ENCODE measurements at regions not wholly inside any gene's neighbourhood (a gene's known extent, or its start where the extent isn't known, plus 50 kb on each side); places are given as distances from the start of the nearest gene placed in this dataset.

- Histone ChIP-seq H3K9me3 (ENCODE audit: insufficient read depth, low read depth, low read length) (peaks cover 11% of the 10 kb centered on the region), H2AFZ (ENCODE audit: low read depth, low read length) (no peak overlapping the region), H3K27me3 (ENCODE audit: insufficient read depth, low read length) (no peaks in the 10 kb centered on the region), H3K4me2 (ENCODE audit: low read length) (no peak overlapping the region), H3K4me1 (ENCODE audit: insufficient read depth, low read length) (no peaks in the 10 kb centered on the region), H3K36me3 (ENCODE audit: insufficient read depth, low read length) (no peaks in the 10 kb centered on the region), H3K27ac (ENCODE audit: low read depth, low read length) (no peak overlapping the region), H4K20me1 (ENCODE audit: insufficient read depth, low read length) (no peaks in the 10 kb centered on the region), H3K9ac (ENCODE audit: low read length) (no peak overlapping the region), H3K4me3 (ENCODE audit: insufficient read depth, low read depth, low read length) (no peak overlapping the region), H3K79me2 (ENCODE audit: insufficient read depth, low read length) (no peaks in the 10 kb centered on the region)
- Mint-ChIP-seq H3K9me3 (ENCODE audit: unreplicated experiment) (peaks cover 9% of the 10 kb centered on the region), H3K36me3 (ENCODE audit: low read depth, unreplicated experiment) (no peaks in the 10 kb centered on the region), H3K4me3 (ENCODE audit: unreplicated experiment) (no peak overlapping the region), H3K27me3 (ENCODE audit: low read depth, unreplicated experiment) (no peaks in the 10 kb centered on the region), H3K27ac (ENCODE audit: unreplicated experiment) (no peak overlapping the region), H3K4me1 (ENCODE audit: low read depth, unreplicated experiment) (peaks cover 8% of the 10 kb centered on the region)
- TF ChIP-seq EZH2 (IDR thresholded peaks at IDR 0.05; ENCODE audit: insufficient read depth, low read length): no peak
- TF ChIP-seq CTCF (IDR thresholded peaks at IDR 0.05; ENCODE audit: insufficient read depth, low read depth, low read length): no peak
- no peak for DNase-seq (ENCODE audit: low read depth)
- no peak for FAIRE-seq
Observed at GRCh38 chr3:27616031-27616430, 106.1 kb downstream of the EOMES start.

GRCh38 chr3:27615555-27615954, 106.6 kb downstream of the EOMES start:
- H3K9me3 ChIP-seq (ENCODE audit: insufficient read depth, low read depth, low read length): peaks cover 11% of the 10 kb centered on the region
- no peaks in the 10 kb centered on the region for H3K79me2 ChIP-seq (ENCODE audit: insufficient read depth, low read length)
- Mint-ChIP-seq H3K4me1 (ENCODE audit: low read depth, unreplicated experiment) (peaks cover 8% of the 10 kb centered on the region), H3K9me3 (ENCODE audit: unreplicated experiment) (peaks cover 9% of the 10 kb centered on the region), H3K27ac (ENCODE audit: unreplicated experiment) (no peak overlapping the region), H3K36me3 (ENCODE audit: low read depth, unreplicated experiment) (no peaks in the 10 kb centered on the region), H3K27me3 (ENCODE audit: low read depth, unreplicated experiment) (no peaks in the 10 kb centered on the region), H3K4me3 (ENCODE audit: unreplicated experiment) (no peak overlapping the region)
- no peaks in the 10 kb centered on the region for H3K4me1 ChIP-seq (ENCODE audit: insufficient read depth, low read length)
- FAIRE-seq: no peak
- no peak overlapping the region for H3K4me3 ChIP-seq (ENCODE audit: insufficient read depth, low read depth, low read length)
- no peak for DNase-seq (ENCODE audit: low read depth)
- no peak overlapping the region for H3K4me2 ChIP-seq (ENCODE audit: low read length)
- no peak overlapping the region for H3K9ac ChIP-seq (ENCODE audit: low read length)
- no peak overlapping the region for H2AFZ ChIP-seq (ENCODE audit: low read depth, low read length)
- TF ChIP-seq CTCF (IDR thresholded peaks at IDR 0.05; ENCODE audit: insufficient read depth, low read depth, low read length) (no peak), EZH2 (IDR thresholded peaks at IDR 0.05; ENCODE audit: insufficient read depth, low read length) (no peak)
- no peak overlapping the region for H3K27ac ChIP-seq (ENCODE audit: low read depth, low read length)
- H3K27me3 ChIP-seq (ENCODE audit: insufficient read depth, low read length): no peaks in the 10 kb centered on the region
- H3K36me3 ChIP-seq (ENCODE audit: insufficient read depth, low read length): no peaks in the 10 kb centered on the region
- no peaks in the 10 kb centered on the region for H4K20me1 ChIP-seq (ENCODE audit: insufficient read depth, low read length)

- H2AFZ ChIP-seq (ENCODE audit: low read depth, low read length): no peak overlapping the region
- H3K4me3 Mint-ChIP-seq (ENCODE audit: unreplicated experiment): no peak overlapping the region
- H3K4me1 Mint-ChIP-seq (ENCODE audit: low read depth, unreplicated experiment): peaks cover 8% of the 10 kb centered on the region
- H3K27me3 Mint-ChIP-seq (ENCODE audit: low read depth, unreplicated experiment): no peaks in the 10 kb centered on the region
- H3K27ac ChIP-seq (ENCODE audit: low read depth, low read length): peak overlapping the region; percentile 20
- H3K9me3 Mint-ChIP-seq (ENCODE audit: unreplicated experiment): peaks cover 9% of the 10 kb centered on the region
- no peaks in the 10 kb centered on the region for H4K20me1 ChIP-seq (ENCODE audit: insufficient read depth, low read length)
- DNase-seq (ENCODE audit: low read depth) (no peak), FAIRE-seq (no peak)
- H3K27ac Mint-ChIP-seq (ENCODE audit: unreplicated experiment): no peak overlapping the region
- no peaks in the 10 kb centered on the region for H3K36me3 ChIP-seq (ENCODE audit: insufficient read depth, low read length)
- H3K9me3 ChIP-seq (ENCODE audit: insufficient read depth, low read depth, low read length): peaks cover 11% of the 10 kb centered on the region
- TF ChIP-seq CTCF (IDR thresholded peaks at IDR 0.05; ENCODE audit: insufficient read depth, low read depth, low read length): no peak
- no peak for TF ChIP-seq EZH2 (IDR thresholded peaks at IDR 0.05; ENCODE audit: insufficient read depth, low read length)
- H3K79me2 ChIP-seq (ENCODE audit: insufficient read depth, low read length): no peaks in the 10 kb centered on the region
- H3K36me3 Mint-ChIP-seq (ENCODE audit: low read depth, unreplicated experiment): no peaks in the 10 kb centered on the region
- no peaks in the 10 kb centered on the region for H3K27me3 ChIP-seq (ENCODE audit: insufficient read depth, low read length)
- no peak overlapping the region for H3K4me2 ChIP-seq (ENCODE audit: low read length)
- H3K4me1 ChIP-seq (ENCODE audit: insufficient read depth, low read length): no peaks in the 10 kb centered on the region
- H3K9ac ChIP-seq (ENCODE audit: low read length): no peak overlapping the region
- H3K4me3 ChIP-seq (ENCODE audit: insufficient read depth, low read depth, low read length): no peak overlapping the region
Observed at GRCh38 chr3:27614592-27614991, 107.5 kb downstream of the EOMES start.

Data from astrocyte (in vitro differentiated cells and primary cell).